AG09309 (cell line): ENCODE measurements at regions not wholly inside any gene's neighbourhood (a gene's known extent, or its start where the extent isn't known, plus 50 kb on each side); places are given as distances from the start of the nearest gene placed in this dataset.

Experiments used
- DNase-seq: peaks from one replicate; pipeline ENCODE4 v3.0.0-alpha.2; 2010; ENCODE audit warnings: low read depth
- H3K4me3 ChIP-seq: 2 replicates; pipeline ENCODE4 v1.5.1; 2011; ENCODE audit warnings: mild to moderate bottlenecking, low read depth, low read length, moderate library complexity; ENCODE audit not compliant: control insufficient read depth
- CTCF ChIP-seq: IDR thresholded peaks from 2 replicates; pipeline ENCODE4 v1.5.1; 2011; ENCODE audit warnings: mild to moderate bottlenecking, low read depth, low read length, inconsistent platforms; ENCODE audit not compliant: insufficient read depth, control insufficient read depth; ENCODE audit errors: missing control alignments

- DNase-seq, result peak; percentile 4
Measured at GRCh38 chr16:74107795-74108610, 188.6 kb upstream of the PSMD7 start.

DNA sequence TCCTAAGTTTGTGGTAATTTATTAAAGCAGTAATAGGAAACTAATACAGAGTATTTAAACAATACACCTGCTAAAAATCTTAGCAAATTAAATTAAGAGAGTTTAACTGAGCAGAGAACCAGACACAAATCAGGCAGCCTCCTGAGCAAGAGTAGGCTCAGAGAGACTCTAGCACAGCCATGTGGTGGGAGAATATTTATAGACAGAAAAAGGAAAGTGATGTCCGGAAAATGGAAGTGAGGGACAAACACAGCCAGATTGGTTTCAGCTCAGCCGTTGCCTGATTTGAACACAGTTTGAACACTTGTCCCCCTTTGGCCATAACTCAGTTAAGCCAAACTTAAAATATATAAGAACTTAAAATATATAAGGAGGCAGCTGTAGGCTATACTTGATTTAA is 192.6 kb upstream of the PSMD7 start:
- DNase-seq, result no peak
- no peak overlapping the region for H3K4me3 ChIP-seq
- no peak for TF ChIP-seq CTCF

More at GRCh38 chr16:74107795-74108610, 188.6 kb upstream of the PSMD7 start:
- peak; percentile 67 for TF ChIP-seq CTCF
- no peak overlapping the region; the same call in 1 of the 2 replicates for H3K4me3 ChIP-seq

- no peak for TF ChIP-seq CTCF
- no peak for DNase-seq
- no peak overlapping the region for H3K4me3 ChIP-seq
Measured at GRCh38 chr16:74101379-74102137, 195.1 kb upstream of the PSMD7 start.

DNA sequence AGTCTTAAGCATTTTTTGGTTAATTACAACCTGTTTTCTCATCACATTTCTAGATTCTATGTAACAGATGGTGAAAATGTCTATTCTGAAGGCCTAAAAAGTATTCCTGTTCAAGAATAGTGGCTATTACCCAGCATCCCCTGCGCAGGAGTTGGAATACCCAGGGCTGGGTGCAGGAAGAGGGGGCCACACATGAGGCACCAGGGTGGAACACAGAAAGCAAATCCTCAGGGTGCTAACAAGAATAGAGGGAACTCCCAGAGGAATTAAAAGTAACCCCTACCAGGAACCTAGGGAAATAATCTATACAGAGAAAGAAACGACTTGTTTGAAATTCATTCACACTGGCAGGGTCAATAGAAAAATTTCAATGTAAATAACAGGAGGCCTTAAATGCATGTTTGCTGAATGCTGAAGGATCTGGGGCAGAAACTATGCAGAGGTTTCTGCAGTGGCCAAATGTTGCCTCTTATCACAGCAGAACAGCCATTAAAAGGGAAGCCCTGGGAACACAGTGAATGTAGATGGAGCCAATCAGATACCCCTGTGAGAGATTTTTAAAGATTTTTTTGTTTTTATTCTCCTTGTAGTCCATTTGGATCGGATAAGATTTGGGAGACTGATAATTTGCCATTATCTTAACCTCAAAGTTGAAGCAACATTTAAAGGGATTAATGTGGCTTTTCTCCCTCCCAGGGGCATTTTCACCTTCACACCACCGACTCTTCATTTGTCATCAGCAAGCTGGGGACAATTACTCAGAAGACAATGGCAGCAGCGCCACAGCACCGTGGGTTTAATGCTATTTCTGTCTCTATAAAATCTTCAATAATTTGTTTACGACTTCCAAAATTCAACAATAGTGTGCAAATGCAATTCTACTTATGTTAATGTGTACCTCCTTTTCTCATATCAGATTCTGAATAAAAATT is 196.0 kb upstream of the PSMD7 start:
- DNase-seq, result no peak
- TF ChIP-seq CTCF, result no peak
- H3K4me3 ChIP-seq, result no peak overlapping the region

DNA sequence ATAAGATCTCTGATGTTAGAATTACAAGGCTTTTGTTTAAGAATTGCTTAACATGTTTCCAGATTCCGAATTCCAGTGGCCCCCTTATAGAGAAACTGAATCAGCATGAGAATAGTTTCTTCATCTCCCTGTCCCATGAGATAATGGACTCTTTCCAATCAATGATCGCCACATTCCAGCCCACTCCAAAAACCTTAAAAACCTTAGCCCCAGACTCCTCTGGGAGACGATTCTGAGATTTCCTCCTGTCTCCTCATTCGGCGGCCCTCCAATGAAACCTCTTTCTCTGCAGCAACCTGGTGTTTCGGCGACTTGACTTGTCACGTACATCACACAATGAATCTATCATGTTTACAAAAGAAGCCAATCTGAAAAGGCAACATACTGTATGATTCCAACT is 197.1 kb upstream of the PSMD7 start:
- no peak for TF ChIP-seq CTCF
- DNase-seq, result no peak
- H3K4me3 ChIP-seq, result no peak overlapping the region

- TF ChIP-seq CTCF, result no peak
- no peak overlapping the region for H3K4me3 ChIP-seq
- DNase-seq, result no peak
Measured at GRCh38 chr16:74094962-74095361, 201.7 kb upstream of the PSMD7 start.
